ENCODE measurements at regions not wholly inside any gene's neighbourhood (a gene's known extent, or its start where the extent isn't known, plus 50 kb on each side); places are given as distances from the start of the nearest gene placed in this dataset.

- POLR2A ChIA-PET, result no interaction called here
- DNase-seq (ENCODE audit: low spot score) (peak; percentile 24), ATAC-seq (no peak)
- CTCF ChIA-PET, result no interaction called here
- Mint-ChIP-seq H3K9me3 (no peaks in the 10 kb centered on the region), H3K4me3 (no peak overlapping the region), H3K4me1 (peaks cover 21% of the 10 kb centered on the region), H3K36me3 (no peaks in the 10 kb centered on the region), H3K27me3 (ENCODE audit: low read depth) (peaks cover 6% of the 10 kb centered on the region; the same call in 1 of the 2 replicates), H3K27ac (no peak overlapping the region)
- TF ChIP-seq, protein P1, sequence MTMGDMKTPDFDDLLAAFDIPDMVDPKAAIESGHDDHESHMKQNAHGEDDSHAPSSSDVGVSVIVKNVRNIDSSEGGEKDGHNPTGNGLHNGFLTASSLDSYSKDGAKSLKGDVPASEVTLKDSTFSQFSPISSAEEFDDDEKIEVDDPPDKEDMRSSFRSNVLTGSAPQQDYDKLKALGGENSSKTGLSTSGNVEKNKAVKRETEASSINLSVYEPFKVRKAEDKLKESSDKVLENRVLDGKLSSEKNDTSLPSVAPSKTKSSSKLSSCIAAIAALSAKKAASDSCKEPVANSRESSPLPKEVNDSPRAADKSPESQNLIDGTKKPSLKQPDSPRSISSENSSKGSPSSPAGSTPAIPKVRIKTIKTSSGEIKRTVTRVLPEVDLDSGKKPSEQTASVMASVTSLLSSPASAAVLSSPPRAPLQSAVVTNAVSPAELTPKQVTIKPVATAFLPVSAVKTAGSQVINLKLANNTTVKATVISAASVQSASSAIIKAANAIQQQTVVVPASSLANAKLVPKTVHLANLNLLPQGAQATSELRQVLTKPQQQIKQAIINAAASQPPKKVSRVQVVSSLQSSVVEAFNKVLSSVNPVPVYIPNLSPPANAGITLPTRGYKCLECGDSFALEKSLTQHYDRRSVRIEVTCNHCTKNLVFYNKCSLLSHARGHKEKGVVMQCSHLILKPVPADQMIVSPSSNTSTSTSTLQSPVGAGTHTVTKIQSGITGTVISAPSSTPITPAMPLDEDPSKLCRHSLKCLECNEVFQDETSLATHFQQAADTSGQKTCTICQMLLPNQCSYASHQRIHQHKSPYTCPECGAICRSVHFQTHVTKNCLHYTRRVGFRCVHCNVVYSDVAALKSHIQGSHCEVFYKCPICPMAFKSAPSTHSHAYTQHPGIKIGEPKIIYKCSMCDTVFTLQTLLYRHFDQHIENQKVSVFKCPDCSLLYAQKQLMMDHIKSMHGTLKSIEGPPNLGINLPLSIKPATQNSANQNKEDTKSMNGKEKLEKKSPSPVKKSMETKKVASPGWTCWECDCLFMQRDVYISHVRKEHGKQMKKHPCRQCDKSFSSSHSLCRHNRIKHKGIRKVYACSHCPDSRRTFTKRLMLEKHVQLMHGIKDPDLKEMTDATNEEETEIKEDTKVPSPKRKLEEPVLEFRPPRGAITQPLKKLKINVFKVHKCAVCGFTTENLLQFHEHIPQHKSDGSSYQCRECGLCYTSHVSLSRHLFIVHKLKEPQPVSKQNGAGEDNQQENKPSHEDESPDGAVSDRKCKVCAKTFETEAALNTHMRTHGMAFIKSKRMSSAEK (CRISPR knock-in tag; IDR thresholded peaks at IDR 0.05; ENCODE audit: borderline replicate concordance), result no peak
- TF ChIP-seq SMAD3 (CRISPR knock-in tag; IDR thresholded peaks at IDR 0.05; ENCODE audit: borderline replicate concordance) (no peak), HMGA2 (CRISPR knock-in tag; IDR thresholded peaks at IDR 0.05) (no peak), ZNF232 (CRISPR knock-in tag; IDR thresholded peaks at IDR 0.05) (no peak), ZNF121 (CRISPR knock-in tag; IDR thresholded peaks at IDR 0.05) (no peak), NR2C2 (CRISPR knock-in tag; IDR thresholded peaks at IDR 0.05) (no peak), NFATC4 (CRISPR knock-in tag; IDR thresholded peaks at IDR 0.05) (no peak), HMGXB4 (CRISPR knock-in tag; IDR thresholded peaks at IDR 0.05) (no peak), TEAD1 (CRISPR knock-in tag; IDR thresholded peaks at IDR 0.05) (no peak), TEAD4 (CRISPR knock-in tag; IDR thresholded peaks at IDR 0.05) (no peak), ZNF281 (CRISPR knock-in tag; IDR thresholded peaks at IDR 0.05) (no peak), ELF4 (CRISPR knock-in tag; IDR thresholded peaks at IDR 0.05; ENCODE audit: low read depth) (no peak), ERG (CRISPR knock-in tag; IDR thresholded peaks at IDR 0.05) (no peak), SMAD4 (CRISPR knock-in tag; IDR thresholded peaks at IDR 0.05) (no peak), ZNF396 (CRISPR knock-in tag; IDR thresholded peaks at IDR 0.05; ENCODE audit: borderline replicate concordance) (no peak), MXD4 (CRISPR knock-in tag; IDR thresholded peaks at IDR 0.05; ENCODE audit: borderline replicate concordance) (no peak), ZNF423 (CRISPR knock-in tag; IDR thresholded peaks at IDR 0.05) (no peak), FOXJ3 (CRISPR knock-in tag; IDR thresholded peaks at IDR 0.05; ENCODE audit: borderline replicate concordance) (no peak)
- TF ChIP-seq, protein P2, sequence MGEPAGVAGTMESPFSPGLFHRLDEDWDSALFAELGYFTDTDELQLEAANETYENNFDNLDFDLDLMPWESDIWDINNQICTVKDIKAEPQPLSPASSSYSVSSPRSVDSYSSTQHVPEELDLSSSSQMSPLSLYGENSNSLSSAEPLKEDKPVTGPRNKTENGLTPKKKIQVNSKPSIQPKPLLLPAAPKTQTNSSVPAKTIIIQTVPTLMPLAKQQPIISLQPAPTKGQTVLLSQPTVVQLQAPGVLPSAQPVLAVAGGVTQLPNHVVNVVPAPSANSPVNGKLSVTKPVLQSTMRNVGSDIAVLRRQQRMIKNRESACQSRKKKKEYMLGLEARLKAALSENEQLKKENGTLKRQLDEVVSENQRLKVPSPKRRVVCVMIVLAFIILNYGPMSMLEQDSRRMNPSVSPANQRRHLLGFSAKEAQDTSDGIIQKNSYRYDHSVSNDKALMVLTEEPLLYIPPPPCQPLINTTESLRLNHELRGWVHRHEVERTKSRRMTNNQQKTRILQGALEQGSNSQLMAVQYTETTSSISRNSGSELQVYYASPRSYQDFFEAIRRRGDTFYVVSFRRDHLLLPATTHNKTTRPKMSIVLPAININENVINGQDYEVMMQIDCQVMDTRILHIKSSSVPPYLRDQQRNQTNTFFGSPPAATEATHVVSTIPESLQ (CRISPR knock-in tag; IDR thresholded peaks at IDR 0.05), result no peak
- TF ChIP-seq, protein P3, sequence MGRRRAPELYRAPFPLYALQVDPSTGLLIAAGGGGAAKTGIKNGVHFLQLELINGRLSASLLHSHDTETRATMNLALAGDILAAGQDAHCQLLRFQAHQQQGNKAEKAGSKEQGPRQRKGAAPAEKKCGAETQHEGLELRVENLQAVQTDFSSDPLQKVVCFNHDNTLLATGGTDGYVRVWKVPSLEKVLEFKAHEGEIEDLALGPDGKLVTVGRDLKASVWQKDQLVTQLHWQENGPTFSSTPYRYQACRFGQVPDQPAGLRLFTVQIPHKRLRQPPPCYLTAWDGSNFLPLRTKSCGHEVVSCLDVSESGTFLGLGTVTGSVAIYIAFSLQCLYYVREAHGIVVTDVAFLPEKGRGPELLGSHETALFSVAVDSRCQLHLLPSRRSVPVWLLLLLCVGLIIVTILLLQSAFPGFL (CRISPR knock-in tag; IDR thresholded peaks at IDR 0.05; ENCODE audit: borderline replicate concordance), result no peak
Observed at GRCh38 chr2:109062859-109063700, 65.9 kb upstream of the SH3RF3 start.

Measured in WTC11 (cell line).